ENCODE measurements at regions not wholly inside any gene's neighbourhood (a gene's known extent, or its start where the extent isn't known, plus 50 kb on each side); places are given as distances from the start of the nearest gene placed in this dataset.

DNA sequence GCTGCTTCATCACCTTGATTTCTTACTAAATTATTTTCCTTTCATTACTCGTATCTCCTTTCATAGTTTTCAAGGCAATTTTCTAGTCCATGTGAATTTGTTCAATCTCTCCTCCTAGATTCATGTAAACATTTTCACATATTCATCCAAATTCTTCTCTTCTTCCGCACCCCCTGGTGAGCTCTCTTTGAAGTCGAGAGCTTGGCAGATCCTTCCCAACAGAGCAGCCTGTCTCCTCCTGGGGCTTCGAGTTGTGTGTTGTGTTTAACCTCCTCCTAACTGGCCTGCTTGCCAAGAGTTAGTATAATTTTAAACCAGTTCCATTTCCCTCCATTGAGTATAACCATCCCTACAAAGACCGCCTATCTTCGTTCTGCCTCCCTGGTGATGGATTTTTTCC, 272.4 kb upstream of the CELF2 start:
- ChIA-PET POLR2A (ENCODE audit: unreplicated experiment) (no interaction called here), CTCF (interaction anchor here (1.0 kb wide), 1 partner anchor 11 kb away, joined by 4 read pairs; no protein-coding TSS in a partner anchor)
- Histone ChIP-seq H3K4ac (ENCODE audit: low read depth, low read length) (no peak overlapping the region), H3K9me1 (ENCODE audit: insufficient read depth, low read length) (no peaks in the 10 kb centered on the region), H3K23ac (ENCODE audit: low read depth, low read length) (no peak overlapping the region), H3K18ac (ENCODE audit: low read depth, low read length) (no peak overlapping the region), H3K27me3 (ENCODE audit: control insufficient read depth, insufficient read depth, low read length) (no peaks in the 10 kb centered on the region), H2AK5ac (ENCODE audit: low read depth, low read length) (no peak overlapping the region), H4K20me1 (ENCODE audit: insufficient read depth, low read length) (no peaks in the 10 kb centered on the region), H3K9me3 (ENCODE audit: control insufficient read depth, insufficient read depth, low read length) (peaks cover 3% of the 10 kb centered on the region; the same call in 1 of the 2 replicates), H2BK15ac (ENCODE audit: low read depth, low read length) (no peak overlapping the region), H2AFZ (replicated peaks; ENCODE audit: low read length, poor library complexity) (no peak overlapping the region), H3K27ac (ENCODE audit: insufficient read depth, low read length) (no peak overlapping the region), H4K5ac (ENCODE audit: low read depth, low read length) (no peak overlapping the region), H3K4me1 (ENCODE audit: control insufficient read depth, insufficient read depth, low read length) (no peaks in the 10 kb centered on the region), H3K36me3 (ENCODE audit: control insufficient read depth, insufficient read depth, low read length) (no peaks in the 10 kb centered on the region), H3K79me1 (ENCODE audit: low read depth in 1 of 2, low read length in 2 of 2) (no peaks in the 10 kb centered on the region), H3K4me2 (ENCODE audit: low read depth, low read length) (no peak overlapping the region), H3K4me3 (ENCODE audit: insufficient read depth, low read depth, low read length) (no peak overlapping the region), H2BK120ac (ENCODE audit: low read depth, low read length) (no peak overlapping the region), H2AK9ac (replicated peaks; ENCODE audit: low read depth, low read length, poor library complexity) (no peak overlapping the region), H2BK20ac (ENCODE audit: low read depth, low read length) (no peak overlapping the region), H4K8ac (ENCODE audit: low read depth in 2 of 2, low read length in 2 of 2) (no peak overlapping the region), H2BK5ac (ENCODE audit: low read depth, low read length, poor library complexity, severe bottlenecking) (no peak overlapping the region), H3K9ac (ENCODE audit: low read depth, low read length) (no peak overlapping the region), H4K91ac (ENCODE audit: insufficient read depth, low read depth, low read length) (no peak overlapping the region), H3K56ac (ENCODE audit: extremely low read depth, insufficient read depth, low read length) (no peak overlapping the region), H3K14ac (replicated peaks; ENCODE audit: low read depth, low read length) (no peak overlapping the region)
- intact Hi-C loops (cut with micrococcal nuclease), result no loop called here
- no peak for DNase-seq
- 100% methylated on average over 1 of the region's 6 CpGs; no CpG with 5 or more reads in 1 of the 2 experiments for WGBS, 2 experiments (ENCODE audit: extremely low coverage in 2 of 2, insufficient read length in 1 of 2)
- no TSS peak for BruUV-seq (replicated peaks)
- dilution Hi-C loops (cut with HindIII; ENCODE audit: low sequenced_read_pairs, unreplicated experiment), result no loop called here
- TF ChIP-seq, protein P1, sequence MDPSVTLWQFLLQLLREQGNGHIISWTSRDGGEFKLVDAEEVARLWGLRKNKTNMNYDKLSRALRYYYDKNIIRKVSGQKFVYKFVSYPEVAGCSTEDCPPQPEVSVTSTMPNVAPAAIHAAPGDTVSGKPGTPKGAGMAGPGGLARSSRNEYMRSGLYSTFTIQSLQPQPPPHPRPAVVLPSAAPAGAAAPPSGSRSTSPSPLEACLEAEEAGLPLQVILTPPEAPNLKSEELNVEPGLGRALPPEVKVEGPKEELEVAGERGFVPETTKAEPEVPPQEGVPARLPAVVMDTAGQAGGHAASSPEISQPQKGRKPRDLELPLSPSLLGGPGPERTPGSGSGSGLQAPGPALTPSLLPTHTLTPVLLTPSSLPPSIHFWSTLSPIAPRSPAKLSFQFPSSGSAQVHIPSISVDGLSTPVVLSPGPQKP (IDR thresholded peaks at IDR 0.05; ENCODE audit: borderline replicate concordance, low read depth, low read length), result no peak
- TF ChIP-seq MAFK (IDR thresholded peaks at IDR 0.05; ENCODE audit: low read depth, low read length), result no peak
- no peak for TF ChIP-seq SMC3 (IDR thresholded peaks at IDR 0.05; ENCODE audit: low read depth, low read length)
- no peak for TF ChIP-seq FOS (IDR thresholded peaks at IDR 0.05; ENCODE audit: low read depth, low read length)
- TF ChIP-seq RFX5 (IDR thresholded peaks at IDR 0.05; ENCODE audit: low read depth, low read length), result no peak
- TF ChIP-seq BHLHE40 (IDR thresholded peaks at IDR 0.05; ENCODE audit: low read depth, low read length), result no peak
- TF ChIP-seq POLR2A (IDR thresholded peaks at IDR 0.05; ENCODE audit: low read depth, low read length), result no peak
- TF ChIP-seq RAD21 (IDR thresholded peaks at IDR 0.05; ENCODE audit: low read length), result no peak
- no peak for TF ChIP-seq RCOR1 (IDR thresholded peaks at IDR 0.05; ENCODE audit: insufficient replicate concordance, low read length)
- no peak for TF ChIP-seq NFE2L2 (IDR thresholded peaks at IDR 0.05; ENCODE audit: low read depth, low read length)
- TF ChIP-seq, protein P2, sequence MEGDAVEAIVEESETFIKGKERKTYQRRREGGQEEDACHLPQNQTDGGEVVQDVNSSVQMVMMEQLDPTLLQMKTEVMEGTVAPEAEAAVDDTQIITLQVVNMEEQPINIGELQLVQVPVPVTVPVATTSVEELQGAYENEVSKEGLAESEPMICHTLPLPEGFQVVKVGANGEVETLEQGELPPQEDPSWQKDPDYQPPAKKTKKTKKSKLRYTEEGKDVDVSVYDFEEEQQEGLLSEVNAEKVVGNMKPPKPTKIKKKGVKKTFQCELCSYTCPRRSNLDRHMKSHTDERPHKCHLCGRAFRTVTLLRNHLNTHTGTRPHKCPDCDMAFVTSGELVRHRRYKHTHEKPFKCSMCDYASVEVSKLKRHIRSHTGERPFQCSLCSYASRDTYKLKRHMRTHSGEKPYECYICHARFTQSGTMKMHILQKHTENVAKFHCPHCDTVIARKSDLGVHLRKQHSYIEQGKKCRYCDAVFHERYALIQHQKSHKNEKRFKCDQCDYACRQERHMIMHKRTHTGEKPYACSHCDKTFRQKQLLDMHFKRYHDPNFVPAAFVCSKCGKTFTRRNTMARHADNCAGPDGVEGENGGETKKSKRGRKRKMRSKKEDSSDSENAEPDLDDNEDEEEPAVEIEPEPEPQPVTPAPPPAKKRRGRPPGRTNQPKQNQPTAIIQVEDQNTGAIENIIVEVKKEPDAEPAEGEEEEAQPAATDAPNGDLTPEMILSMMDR (conservative IDR thresholded peaks at IDR 0.05; ENCODE audit: low read depth, low read length), result no peak
- TF ChIP-seq, protein P3, sequence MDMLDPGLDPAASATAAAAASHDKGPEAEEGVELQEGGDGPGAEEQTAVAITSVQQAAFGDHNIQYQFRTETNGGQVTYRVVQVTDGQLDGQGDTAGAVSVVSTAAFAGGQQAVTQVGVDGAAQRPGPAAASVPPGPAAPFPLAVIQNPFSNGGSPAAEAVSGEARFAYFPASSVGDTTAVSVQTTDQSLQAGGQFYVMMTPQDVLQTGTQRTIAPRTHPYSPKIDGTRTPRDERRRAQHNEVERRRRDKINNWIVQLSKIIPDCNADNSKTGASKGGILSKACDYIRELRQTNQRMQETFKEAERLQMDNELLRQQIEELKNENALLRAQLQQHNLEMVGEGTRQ (IDR thresholded peaks at IDR 0.05; ENCODE audit: low read depth, low read length), result no peak
- TF ChIP-seq CEBPB (IDR thresholded peaks at IDR 0.05; ENCODE audit: low read depth, low read length), result no peak
- TF ChIP-seq MXI1 (IDR thresholded peaks at IDR 0.05; ENCODE audit: borderline replicate concordance, low read depth, low read length), result no peak
- no peak for TF ChIP-seq MAZ (IDR thresholded peaks at IDR 0.05; ENCODE audit: borderline replicate concordance, low read depth, low read length)
- no peak for ATAC-seq (ENCODE audit: low read depth)
- in situ Hi-C loops (cut with MboI; ENCODE audit: low sequenced_read_pairs), result no loop called here

Measured in IMR-90 (cell line).